Testis (tissue), 2 donors: ENCODE measurements at regions not wholly inside any gene's neighbourhood (a gene's known extent, or its start where the extent isn't known, plus 50 kb on each side); places are given as distances from the start of the nearest gene placed in this dataset.

Experiments
- POLR2A ChIP-seq: fragments of 450-650 bp; IDR thresholded peaks from one replicate; pipeline ENCODE4 v1.6.1; 2017; ENCODE audit warnings: antibody characterized with exemption, mild to moderate bottlenecking, moderate library complexity
- TF ChIP-seq, protein P1 (sequence below), 3 experiments: fragments of 450-650 bp in 2 of 3; fragments of 200-600 bp in 1 of 3; sonication (generic) in 1 of 3; IDR thresholded peaks; one replicate each; pipeline ENCODE4 v1.5.1; 2016 to 2019; ENCODE audit warnings: antibody characterized with exemption in 3 of 3, mild to moderate bottlenecking in 2 of 3, moderate library complexity in 1 of 3

- TF ChIP-seq, protein P1, sequence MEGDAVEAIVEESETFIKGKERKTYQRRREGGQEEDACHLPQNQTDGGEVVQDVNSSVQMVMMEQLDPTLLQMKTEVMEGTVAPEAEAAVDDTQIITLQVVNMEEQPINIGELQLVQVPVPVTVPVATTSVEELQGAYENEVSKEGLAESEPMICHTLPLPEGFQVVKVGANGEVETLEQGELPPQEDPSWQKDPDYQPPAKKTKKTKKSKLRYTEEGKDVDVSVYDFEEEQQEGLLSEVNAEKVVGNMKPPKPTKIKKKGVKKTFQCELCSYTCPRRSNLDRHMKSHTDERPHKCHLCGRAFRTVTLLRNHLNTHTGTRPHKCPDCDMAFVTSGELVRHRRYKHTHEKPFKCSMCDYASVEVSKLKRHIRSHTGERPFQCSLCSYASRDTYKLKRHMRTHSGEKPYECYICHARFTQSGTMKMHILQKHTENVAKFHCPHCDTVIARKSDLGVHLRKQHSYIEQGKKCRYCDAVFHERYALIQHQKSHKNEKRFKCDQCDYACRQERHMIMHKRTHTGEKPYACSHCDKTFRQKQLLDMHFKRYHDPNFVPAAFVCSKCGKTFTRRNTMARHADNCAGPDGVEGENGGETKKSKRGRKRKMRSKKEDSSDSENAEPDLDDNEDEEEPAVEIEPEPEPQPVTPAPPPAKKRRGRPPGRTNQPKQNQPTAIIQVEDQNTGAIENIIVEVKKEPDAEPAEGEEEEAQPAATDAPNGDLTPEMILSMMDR (IDR thresholded peaks at IDR 0.05): no peak
- no peak for TF ChIP-seq POLR2A
Observed at GRCh38 chr1:227370533-227371254, 52.4 kb upstream of the CDC42BPA start.
